ENCODE measurements at regions not wholly inside any gene's neighbourhood (a gene's known extent, or its start where the extent isn't known, plus 50 kb on each side); places are given as distances from the start of the nearest gene placed in this dataset.
"Not testable (repeated sequence)": the region's sequence is repeated elsewhere in the genome, so short reads cannot be mapped to it uniquely, and the experiment has no call there.

DNA sequence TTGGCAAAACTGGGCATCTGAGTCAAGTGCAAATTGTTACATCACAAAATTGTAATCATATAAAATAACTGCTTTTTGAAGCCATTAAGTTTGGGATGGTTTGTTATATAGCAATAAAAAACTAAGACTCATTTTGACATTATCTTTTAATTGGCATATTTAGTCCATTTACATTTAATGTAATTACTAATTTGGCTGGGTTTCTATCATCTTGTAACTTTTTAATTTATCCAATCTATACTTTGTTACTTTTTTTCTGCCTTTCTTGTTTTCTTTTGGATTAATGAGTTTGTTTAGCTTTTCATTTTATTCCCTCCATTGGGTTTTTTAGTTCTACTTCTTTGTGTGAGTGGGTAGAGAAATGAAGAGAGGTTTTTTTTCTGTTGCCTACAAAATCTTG is 76.3 kb downstream of the DRAM2 start:
- no peak for DNase-seq

- no peak for DNase-seq
Observed at GRCh38 chr1:111062624-111063023, 77.3 kb downstream of the DRAM2 start.

GRCh38 chr1:111062081-111062480 is 77.8 kb downstream of the DRAM2 start:
- DNase-seq: no peak

GRCh38 chr1:111054656-111055055 is 85.2 kb downstream of the DRAM2 start:
- DNase-seq: no peak

- peak in 2 of 4 experiments; percentile 41 to 50 for DNase-seq
Observed at GRCh38 chr1:111052246-111052645, 87.6 kb downstream of the DRAM2 start.

DNA sequence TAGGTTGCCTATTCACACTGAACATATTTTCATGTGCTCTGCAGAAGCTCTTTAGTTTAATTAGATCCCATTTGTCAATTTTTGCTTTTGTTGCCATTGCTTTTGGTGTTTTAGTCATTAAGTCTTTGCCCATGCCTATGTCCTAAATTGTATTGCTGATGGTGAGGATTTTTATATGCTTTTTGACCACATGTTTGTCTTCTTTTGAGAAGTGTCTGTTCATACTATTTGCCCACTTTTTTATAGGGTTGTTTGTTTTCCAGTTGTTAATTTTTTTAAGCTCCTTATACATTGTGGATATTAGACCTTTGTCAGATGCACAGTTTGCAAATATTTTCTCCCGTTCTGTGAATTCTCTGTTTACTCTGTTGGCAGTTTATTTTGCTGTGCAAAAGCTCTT is 84.5 kb upstream of the LRIF1 start:
- not testable (repeated sequence) for DNase-seq

DNA sequence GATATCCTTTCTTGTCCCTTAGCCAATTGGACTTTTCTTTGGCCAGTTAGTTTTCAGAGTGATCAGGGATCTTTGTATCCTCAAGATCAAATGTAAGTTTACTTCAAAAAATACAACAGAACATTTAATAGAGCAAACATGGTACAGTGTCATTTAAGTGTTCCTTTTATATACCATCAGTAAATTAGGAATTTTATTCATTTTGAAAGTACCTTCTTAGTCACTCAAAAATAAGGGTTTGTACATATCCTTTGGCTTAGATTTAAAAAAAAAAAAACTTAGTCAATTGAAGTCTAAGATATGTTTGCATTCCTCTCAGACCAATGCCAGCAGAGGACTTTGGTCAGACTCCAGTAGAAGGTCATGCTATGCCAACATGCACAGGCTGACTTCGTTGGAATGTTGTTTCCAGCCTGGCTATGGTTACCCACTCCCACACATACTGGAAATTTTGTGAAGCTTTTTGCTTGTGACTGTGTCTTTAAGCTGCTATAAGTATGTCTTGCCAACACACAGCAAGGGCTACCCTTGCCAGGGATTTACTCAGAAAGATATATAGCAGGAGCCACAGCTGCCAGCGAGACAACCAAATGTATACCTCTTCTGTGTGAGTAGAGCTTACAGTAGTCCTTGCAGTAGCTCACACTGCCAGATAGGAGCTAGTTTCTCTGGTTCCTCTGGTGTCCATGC is 81.5 kb upstream of the LRIF1 start:
- no peak for DNase-seq

GRCh38 chr1:111032295-111032897 is 68.7 kb upstream of the LRIF1 start:
- peak; percentile 63 to 79 (median 67) for DNase-seq

GRCh38 chr1:111030590-111030989 is 66.9 kb upstream of the LRIF1 start:
- DNase-seq: peak; percentile 71 to 86 (median 78)

- DNase-seq: no peak
Observed at GRCh38 chr1:111025109-111025508, 61.4 kb upstream of the LRIF1 start.

DNA sequence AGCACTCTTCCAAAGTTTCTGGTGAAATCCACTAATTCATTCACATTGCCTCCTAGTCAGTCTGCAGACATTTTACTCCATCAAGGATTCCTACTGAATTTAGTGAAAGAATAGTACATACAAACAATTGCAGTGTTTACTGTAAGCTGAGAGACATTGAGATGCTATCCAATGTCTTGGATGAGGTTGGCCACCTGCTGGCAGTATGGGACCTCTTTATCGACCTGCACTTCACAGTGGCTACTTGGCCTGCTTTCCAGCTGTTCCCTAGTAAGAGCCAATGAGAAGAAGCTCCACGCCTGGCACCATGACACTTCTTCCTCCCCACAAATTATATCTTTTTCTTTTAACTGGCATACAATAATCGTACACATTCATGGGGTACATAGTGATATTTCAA is 51.5 kb upstream of the LRIF1 start:
- DNase-seq: no peak
